NT2/D1 (cell line): ENCODE measurements at regions not wholly inside any gene's neighbourhood (a gene's known extent, or its start where the extent isn't known, plus 50 kb on each side); places are given as distances from the start of the nearest gene placed in this dataset.

Experiments used
- SUZ12 ChIP-seq: IDR thresholded peaks from 2 replicates; pipeline ENCODE4 v1.6.1; 2011; ENCODE audit not compliant: insufficient read length, insufficient read depth; ENCODE audit errors: extremely low read depth
- YY1 ChIP-seq: IDR thresholded peaks from 2 replicates; pipeline ENCODE4 v1.6.1; 2011; ENCODE audit not compliant: insufficient read length, insufficient read depth
- ZNF274 ChIP-seq: IDR thresholded peaks from 2 replicates; pipeline ENCODE4 v1.6.1; 2011; ENCODE audit warnings: mild to moderate bottlenecking, low read depth, low read length

DNA sequence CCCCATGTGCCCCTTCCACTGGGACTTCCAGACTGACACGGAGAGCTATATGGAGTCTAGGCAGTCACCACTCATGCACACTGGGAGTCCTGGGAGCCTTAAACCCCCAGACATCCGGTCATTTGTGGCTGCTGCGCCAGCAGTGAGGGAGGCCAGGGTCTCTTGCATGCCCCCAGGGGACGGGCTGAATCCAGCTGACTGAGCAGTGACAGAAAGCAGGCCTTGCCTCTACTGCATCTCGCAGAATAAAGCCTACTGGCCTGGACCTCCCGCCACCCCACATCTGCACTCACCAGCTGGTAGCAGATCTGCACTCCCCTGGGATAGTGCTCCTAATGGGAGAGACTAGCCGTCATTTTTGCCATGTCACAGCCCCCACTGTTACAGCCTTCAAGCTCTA lies 1234.2 kb downstream of the FAM133A start:
- TF ChIP-seq YY1 (no peak), SUZ12 (no peak), ZNF274 (no peak)
